Fibroblast of lung (primary cell): ENCODE measurements at regions not wholly inside any gene's neighbourhood (a gene's known extent, or its start where the extent isn't known, plus 50 kb on each side); places are given as distances from the start of the nearest gene placed in this dataset.

Experiments used
- CTCF ChIP-seq, 2 donors: IDR thresholded peaks in 1 of 2; conservative IDR thresholded peaks in 1 of 2; 1 replicate in 1 of 2; 2 replicates in 1 of 2; pipeline ENCODE4 v1.5.1; 2011 to 2012; ENCODE audit warnings: low read length in 2 of 2, control low read depth in 1 of 2, inconsistent platforms in 1 of 2, low read depth in 1 of 2, mild to moderate bottlenecking in 1 of 2
- EZH2 ChIP-seq: IDR thresholded peaks from 2 replicates; pipeline ENCODE4 v1.5.1; 2012; ENCODE audit warnings: low read length, control low read depth, mild to moderate bottlenecking; ENCODE audit errors: missing control alignments

GRCh38 chr1:22332795-22333499 lies 118.7 kb upstream of the ZBTB40 start:
- TF ChIP-seq CTCF (conservative IDR thresholded peaks at IDR 0.05 in 1 of 2, IDR thresholded peaks at IDR 0.05 in 1 of 2; ENCODE audit: low read depth in 1 of 2, low read length in 2 of 2) (no peak), EZH2 (no peak)
